Posterior vena cava (tissue), 2 donors: ENCODE measurements at regions not wholly inside any gene's neighbourhood (a gene's known extent, or its start where the extent isn't known, plus 50 kb on each side); places are given as distances from the start of the nearest gene placed in this dataset.

ENCODE experiments used
- DNase-seq: peaks from one replicate; pipeline ENCODE4 v3.0.0-alpha.2; 2020; ENCODE audit warnings: low spot score
- intact Hi-C, 2 donors: fragments of 100-400 bp; cut with DNase I; formaldehyde crosslinking; loops; one replicate each; pipeline versions ENCODE4 v1.14.1 to v1.14.2; 2022 to 2023
- donor health status: DM: yes; HTN: yes; CAD: no.
- donor health status: DM: yes; HTN: yes; CAD: no.

DNA sequence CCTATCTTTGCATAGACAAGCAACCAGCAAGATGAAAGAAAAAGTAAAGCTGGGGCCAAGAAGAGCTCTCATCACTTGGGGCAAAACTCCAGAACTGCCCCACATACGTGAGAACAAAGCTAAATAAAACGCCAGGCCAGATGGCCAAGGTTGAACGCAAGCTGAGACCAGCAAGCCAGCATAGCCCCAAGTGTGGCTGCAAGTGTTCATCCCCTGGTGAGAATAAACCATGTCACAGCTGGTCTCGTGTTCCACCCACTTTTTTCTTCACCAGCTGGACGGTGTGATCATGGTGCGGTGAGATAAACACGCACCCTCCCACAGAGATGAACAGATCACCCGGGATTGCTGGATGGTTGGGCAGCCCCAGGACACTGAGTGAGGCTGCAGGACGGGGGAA lies 109.6 kb upstream of the CACNA1A start:
- DNase-seq = peak; percentile 41
- intact Hi-C loops = no loop called here

DNA sequence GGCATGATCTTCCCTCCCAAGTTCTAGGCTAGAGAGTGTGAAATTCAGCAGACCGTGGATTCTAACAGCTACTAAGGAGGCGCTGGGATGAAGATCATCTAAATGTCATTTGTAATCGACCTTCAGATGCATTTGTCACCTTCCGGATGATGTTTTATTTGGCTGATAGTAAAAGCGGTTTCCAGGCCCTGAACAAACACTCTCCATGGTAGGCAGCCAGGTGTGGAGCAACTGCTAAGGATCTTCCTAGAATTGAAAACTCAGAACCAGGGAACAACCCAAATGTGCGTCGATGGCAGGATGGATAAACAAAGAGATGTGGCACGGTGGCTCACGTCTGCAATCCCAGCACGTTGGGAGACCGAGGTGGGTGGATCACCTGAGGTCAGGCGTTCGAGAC lies 107.2 kb upstream of the CACNA1A start:
- no peak for DNase-seq
- intact Hi-C loops = no loop called here

DNA sequence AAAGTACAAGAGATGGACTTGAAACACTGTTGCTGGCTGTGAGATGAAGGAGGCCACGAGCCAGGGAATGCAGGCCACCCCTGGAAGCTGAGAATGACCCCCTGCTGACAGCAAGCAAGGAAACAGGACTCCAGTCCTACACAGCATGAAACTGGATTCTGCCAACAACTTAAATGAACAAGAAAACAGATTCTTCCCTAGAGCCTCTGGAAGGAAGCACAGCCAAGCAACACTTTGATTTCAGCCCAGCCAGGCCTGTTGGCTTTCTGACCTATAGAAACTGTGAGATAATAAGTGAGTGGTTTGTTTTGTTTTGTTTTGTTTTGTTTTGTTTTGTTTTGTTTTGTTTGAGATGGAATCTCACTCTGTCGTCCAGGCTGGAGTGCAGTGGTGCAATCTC lies 105.3 kb upstream of the CACNA1A start:
- intact Hi-C loops = no loop called here
- DNase-seq = no peak

DNA sequence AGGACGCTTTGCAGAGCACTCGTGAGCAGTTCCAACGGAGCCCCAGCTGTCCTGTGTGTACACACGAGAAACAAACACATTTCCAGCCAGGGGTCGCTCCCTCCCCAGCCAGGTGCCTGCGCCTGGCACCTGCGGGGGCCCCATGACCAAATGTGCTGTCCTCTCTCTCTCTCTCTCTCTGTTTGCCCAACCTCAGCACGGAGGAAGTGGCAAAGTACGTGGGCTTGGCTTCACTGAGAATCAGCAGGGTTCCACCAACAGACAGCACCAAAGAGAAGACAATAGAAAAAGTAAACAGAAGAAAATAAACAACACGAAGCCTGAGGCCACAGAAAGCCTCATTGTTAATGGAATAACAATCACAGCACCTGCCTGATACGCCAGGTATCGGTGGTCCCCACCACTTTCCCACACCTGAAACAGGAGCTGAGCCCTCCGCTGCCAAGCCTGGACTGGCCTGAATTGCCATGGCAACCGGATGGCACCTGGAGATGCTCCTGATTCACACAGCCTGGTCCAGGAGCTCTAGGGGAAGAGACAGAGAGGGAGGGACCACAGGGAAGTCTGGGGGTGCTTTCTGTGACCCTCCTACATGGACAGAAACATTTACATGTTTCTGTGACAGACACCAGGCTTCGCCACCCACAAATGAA lies 103.9 kb upstream of the CACNA1A start:
- DNase-seq = no peak
- intact Hi-C loops = loop anchor here in 1 of 2 donors (1.0 kb wide), 1 partner anchor 22 kb away; no protein-coding TSS in a partner anchor

DNA sequence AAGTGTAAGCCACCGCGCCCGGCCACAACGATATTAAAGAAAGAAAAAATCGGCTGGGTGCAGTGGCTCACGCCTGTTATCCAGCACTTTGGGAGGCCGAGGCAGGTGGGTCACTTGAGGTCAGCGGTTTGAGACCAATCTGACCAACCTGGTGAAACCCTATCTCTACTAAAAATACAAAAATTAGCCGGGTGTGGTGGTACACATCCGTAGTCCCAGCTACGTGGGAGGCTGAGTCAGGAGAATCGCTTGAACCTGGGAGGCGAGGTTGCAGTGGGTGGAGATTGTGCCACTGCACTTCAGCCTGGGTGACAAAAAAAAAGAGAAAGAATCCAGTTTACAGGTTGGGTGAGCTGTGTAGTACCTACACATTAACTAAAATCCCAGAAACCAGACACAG lies 99.9 kb upstream of the CACNA1A start:
- no peak for DNase-seq
- intact Hi-C loops = no loop called here

DNA sequence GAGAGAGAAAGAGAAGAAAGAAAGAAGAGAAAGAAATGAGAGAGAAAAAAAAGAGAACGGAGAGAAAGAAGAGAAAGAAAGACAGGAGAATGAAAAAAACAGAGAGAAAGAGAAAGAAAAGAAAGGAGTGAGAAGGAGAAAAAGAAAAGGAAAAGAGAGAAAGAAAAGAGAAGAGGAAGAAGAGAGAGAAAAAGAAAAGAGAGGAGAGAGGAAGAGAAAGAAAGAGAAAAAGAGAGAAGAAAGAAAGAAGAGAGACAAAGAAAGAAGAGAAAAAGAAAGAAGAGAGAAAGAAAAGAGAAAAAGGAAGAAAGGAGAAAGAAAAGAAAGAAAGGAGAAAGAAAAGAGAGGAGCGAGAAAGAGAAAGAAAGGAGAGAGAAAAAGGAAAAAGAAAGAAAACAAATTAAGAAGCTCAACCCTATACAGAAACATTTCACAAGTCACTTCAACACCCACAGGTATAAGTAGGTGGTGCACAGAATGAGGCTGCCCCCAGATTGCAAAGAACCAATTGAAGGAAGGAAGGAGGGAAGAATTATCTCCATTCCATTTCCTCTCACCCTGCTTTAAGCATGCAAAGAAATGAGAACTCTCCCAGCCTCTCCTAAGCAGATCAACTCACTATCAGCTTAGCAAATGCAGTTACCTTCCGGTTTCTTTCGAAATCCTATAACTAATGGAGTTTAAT lies 98.8 kb upstream of the CACNA1A start:
- DNase-seq = no peak

DNA sequence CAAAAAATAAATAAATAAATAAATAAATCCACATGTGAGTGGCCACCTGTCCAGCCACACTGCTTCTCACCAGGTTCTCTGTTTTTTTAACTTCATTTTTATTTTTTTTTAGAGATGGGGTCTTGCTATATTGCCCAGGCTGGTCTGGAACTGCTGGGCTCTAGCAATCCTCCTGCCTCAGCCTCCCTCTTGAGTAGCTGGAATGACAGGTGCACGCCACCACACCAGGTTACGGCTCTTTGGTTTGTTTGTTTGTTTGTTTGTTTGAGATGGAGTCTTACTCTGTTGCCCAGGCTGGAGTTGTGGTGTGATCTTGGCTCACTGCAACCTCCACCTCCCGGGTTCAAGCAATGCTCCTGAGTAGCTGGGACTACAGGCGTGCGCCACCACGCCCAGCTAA lies 94.5 kb upstream of the CACNA1A start:
- DNase-seq = no peak
- intact Hi-C loops = loop anchor here in 1 of 2 donors (5.0 kb wide), 1 partner anchor 471 kb away; the partner anchor contains the start of gene MISP3

More for the DNA sequence above, 98.8 kb upstream of the CACNA1A start:
- intact Hi-C loops = loop anchor here in 1 of 2 donors (5.0 kb wide), 1 partner anchor 467 kb away; the partner anchor contains the start of gene MISP3

DNA sequence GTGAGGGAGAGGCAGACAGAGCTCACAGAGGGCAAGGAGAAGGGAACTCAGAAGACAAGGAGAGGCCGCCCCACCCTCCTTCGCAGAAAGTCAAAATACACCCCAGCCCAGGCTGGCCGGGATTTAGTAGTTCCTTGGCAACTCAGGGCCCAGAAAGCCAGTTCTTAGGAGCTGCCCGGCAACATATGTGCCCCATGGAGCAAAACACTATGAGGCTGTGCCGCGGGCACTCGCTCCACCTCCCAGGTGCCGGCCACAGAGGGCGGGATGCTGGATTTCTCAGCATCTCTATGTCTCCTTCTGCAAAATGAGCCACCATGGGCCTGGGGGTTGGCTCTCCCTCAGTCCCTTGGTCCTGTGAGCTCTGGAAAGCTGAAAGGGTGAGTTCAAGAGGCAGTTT lies 93.8 kb upstream of the CACNA1A start:
- intact Hi-C loops = loop anchor here in 1 of 2 donors (5.0 kb wide), 1 partner anchor 472 kb away; the partner anchor contains the start of gene MISP3
- no peak for DNase-seq

DNA sequence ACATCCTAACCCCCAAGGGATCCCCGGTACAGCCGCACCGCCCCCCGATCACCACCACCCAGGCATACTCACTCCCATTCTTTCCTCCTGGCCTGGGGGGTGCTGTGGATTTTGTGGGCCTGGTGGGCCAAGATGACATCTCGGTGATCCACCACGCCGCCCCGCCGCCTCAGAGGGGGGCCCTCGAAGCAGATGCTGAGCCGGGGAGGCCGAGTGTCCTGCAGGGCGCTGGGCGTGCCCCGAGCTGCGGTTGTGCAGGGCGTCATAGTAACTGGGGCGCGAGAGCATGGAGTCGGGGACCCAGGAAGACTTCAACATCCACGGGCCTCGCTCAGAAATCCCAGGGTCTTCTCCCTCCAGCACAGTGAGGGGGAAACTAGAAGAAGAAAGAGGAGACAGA lies 93.4 kb upstream of the CACNA1A start:
- DNase-seq = no peak
- intact Hi-C loops = loop anchor here (2.0 to 5.0 kb wide), 3 partner anchors 121 to 473 kb away; partner anchors contain the start of gene MISP3 (in 1 of the 2)

DNA sequence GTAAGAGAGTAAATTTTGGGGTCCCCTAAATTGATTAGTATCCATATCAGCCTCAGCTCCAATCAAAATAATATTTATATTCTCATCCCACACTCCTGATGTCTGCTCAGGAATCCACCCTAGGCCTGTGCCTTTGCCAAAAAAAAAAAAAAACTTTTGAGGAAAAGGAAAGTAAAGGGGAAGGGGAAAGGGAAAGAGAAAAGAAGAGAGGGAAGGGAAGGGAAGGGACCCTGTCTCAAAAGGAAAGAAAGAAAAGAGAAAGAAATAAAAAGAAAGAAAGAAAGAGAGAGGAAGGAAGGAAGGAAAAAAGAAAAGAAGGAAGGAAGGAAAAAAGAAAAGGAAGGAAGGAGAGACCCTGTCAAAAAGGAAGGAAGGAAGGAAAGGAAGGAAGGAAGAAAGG lies 91.8 kb upstream of the CACNA1A start:
- no peak for DNase-seq
- intact Hi-C loops = loop anchor here (2.0 to 5.0 kb wide), 2 partner anchors 123 to 264 kb away; no protein-coding TSS in a partner anchor

DNA sequence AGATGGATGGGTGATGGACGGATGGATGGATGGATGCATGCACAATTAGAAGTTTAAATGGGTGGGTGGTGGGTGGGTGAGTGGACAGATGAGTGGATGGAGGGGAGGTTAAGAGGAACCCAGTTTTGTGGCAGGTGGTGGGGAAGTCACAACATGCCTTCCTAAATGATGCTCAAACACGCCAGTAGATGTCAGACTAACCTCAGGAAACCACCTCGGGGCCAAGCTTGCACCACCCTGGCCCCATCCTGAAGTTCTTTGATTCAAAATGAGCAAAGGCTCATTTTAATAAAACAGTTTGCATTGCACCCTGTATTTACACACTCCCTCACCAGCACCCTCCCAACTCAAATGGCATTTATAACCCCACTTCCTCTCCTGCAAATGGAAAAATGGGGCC lies 91.4 kb upstream of the CACNA1A start:
- no peak for DNase-seq
- intact Hi-C loops = loop anchor here (2.0 to 5.0 kb wide), 3 partner anchors 119 to 265 kb away; no protein-coding TSS in a partner anchor

DNA sequence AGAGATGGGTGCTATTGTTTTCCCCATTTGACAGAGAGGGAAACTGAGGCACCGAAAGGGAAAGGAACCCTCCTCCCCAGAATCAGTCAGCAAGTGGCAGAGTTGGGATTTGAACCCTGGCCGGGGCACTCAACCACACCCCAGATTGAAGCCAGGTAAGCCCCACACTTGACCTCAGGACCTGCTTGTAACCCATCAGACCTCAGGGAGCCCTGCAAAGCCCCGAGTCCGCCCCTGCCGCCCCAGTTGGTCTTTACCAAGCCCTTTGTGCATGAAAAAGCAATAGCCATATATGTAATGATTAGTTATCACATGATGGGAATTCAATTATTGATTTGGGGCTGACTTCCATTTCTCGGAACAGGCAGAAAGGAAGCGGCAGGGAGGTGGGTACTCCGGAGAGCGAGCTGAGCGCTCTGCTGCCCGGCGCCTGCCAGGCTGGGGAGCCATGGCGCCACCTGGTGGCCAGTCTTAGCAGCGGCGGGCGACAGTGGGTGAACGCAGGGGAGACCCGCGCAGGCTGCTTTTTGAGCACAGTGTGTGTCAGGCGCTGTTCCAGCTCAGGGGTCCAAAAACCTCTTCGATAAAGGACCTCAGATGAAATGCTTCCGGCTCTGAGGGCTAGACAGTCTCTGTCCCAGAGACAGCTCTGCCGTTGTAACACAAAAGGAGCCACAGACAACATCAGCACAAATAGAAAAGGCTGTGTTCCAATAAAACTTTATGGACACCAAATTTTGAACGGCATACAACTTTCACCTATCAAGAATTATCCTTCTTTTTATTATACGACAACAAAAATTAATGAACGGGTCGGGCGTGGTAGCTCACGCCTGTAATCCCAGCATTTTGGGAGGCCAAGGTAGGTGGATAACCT lies 82.9 kb upstream of the CACNA1A start:
- peak; percentile 91 for DNase-seq
- intact Hi-C loops = loop anchor here (2.0 to 5.0 kb wide), 2 partner anchors 312 kb away; no protein-coding TSS in a partner anchor

DNA sequence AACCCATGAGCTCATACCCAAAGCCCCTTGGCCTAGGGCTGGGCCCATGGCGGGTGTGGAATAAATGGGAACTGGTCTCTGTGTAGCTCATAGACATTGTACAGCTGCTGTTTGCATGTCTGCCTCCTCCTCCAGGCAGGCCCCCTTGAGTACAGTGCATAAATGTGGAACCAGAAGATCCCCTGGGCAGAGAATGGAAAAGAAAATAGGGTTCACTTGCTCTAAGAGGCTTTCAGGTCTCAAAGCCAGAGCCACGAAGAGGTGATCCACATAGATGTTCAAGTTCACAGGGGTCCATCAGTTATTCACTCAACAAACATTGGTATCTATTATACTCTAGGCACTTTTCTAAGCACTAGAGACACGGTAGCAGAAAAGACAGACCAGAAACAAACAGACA lies 79.2 kb upstream of the CACNA1A start:
- no peak for DNase-seq
- intact Hi-C loops = loop anchor here in 1 of 2 donors (5.0 kb wide), 1 partner anchor 308 kb away; no protein-coding TSS in a partner anchor

DNA sequence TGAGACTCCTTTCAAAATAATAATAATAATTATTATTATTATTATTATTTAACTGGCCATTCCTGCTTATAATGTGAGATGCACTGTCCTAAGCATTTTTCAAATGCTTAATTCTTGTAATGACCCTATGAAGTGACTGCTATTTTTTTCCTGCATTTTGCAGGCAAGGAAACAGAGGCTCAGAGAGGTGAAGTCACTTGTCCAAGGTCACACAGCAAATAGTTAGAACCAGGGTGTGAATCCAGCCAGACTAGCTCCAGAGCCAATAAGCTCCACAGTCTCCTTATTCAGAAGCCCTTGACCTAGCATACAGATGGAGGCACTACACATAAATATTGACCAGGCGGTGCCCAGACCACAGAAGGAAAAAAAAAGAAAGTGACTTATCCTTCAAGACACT lies 77.5 kb upstream of the CACNA1A start:
- no peak for DNase-seq
- intact Hi-C loops = no loop called here

DNA sequence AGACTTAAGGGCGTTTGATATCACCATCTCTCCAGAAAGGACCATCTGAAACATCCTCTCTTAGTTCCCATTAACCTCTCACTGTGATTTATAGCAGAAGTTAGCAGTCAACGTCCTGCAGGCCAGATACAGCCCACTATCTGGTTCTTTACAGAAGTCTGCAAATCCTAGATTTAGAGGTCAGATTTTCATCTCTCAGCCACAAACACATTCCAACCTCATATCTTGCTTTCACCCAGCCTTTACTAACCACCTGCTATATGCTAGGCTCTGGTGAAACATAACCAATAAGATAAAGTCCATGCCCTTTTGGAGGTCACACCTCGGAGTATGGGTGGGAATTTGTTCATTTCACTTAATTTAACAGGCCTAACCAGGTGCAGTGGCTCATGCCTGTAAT lies 76.8 kb upstream of the CACNA1A start:
- DNase-seq = no peak
- intact Hi-C loops = no loop called here

DNA sequence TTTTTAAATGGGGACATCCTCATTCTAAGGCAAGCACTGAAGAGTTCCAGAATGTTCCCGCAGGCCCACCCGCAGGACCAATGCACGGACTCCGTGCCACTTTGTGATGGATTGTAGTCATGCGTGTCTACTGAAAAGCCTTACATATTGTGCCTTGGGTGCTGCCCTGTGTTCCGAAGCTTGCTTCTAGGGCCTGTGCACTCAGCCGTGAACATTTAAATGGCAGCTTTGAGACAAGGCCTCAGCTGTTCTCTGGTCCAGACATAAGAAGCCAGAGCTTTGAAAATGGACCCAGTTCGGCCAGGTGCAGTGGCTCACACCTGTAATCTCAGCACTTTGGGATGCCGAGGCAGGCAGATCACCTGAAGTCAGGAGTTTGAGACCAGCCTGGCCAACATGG lies 75.3 kb upstream of the CACNA1A start:
- intact Hi-C loops = no loop called here

DNA sequence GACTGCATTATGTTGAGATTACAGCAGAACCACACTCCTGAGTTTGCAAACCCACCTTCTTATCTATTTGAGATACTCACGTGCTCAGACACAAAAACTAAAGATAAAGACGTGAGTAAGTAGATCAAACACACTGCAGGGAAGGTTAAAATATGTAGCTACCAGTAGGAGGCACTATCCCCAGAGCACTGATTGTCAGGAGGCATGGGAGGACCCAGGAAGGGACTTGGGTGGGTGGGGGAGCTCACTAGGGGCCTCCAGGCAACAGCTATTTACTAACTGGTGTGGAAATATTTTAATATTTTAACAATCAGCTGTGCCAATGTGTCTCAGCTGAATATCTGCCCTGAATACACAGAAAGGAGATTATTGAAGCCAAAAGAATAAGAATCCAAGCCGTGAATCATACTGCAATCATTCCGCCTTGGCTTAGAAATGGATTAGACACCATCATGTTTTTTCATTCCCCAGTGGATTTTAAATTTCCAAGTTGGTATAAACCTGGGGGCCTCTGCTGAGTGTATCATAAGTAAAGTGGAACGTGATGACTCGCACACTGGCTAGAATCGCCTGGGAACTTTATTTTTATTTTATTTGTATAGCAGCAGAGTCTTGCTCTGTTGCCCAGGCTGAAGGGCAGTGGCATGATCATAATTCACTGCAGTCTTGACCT lies 73.2 kb upstream of the CACNA1A start:
- intact Hi-C loops = no loop called here
- no peak for DNase-seq

More for the DNA sequence above, 75.3 kb upstream of the CACNA1A start:
- no peak for DNase-seq

DNA sequence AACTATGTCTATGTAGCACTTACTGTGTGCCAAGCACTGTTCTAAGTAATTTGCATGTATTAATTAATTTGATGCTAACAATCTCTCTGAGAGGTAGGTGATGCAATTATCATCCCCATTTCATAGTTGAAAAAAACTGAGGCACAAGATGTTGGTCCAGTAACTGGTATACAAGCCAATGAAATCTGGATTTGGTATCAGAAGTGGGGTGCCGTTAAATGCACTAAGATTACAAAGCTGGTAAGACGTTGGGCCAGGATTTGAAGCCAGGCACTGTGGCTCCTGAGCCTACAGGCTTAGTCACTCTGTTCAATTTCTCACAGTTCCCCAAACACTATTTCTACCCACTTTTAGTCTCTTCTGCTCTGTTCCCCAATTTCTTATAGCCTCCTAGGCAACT lies 70.4 kb upstream of the CACNA1A start:
- intact Hi-C loops = no loop called here
- DNase-seq = no peak

DNA sequence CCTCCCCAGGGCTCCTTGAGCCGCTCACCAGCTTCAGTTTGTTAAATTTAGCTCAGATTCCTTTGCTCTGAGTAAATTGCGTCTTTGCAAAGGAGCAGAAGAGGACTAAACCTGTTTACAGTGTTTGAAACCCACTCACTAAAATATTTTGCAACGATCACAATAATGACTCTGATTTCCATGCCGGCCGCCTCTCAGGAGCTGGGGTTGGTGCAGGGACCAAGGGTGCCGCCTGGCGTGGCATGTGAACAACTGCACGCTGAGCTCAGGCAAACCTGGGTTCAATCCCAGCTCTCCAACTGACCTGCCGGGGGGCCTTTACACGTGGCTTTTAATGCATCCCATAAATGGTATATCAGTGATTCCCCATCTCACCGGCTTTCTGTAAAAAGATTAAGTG lies 68.7 kb upstream of the CACNA1A start:
- intact Hi-C loops = no loop called here
- DNase-seq = no peak
